Neural crest cell (in vitro differentiated cells): ENCODE measurements at regions not wholly inside any gene's neighbourhood (a gene's known extent, or its start where the extent isn't known, plus 50 kb on each side); places are given as distances from the start of the nearest gene placed in this dataset.

Source experiments
- DNase-seq: peaks from one replicate; pipeline ENCODE4 v3.0.0; 2021; ENCODE audit warnings: low read depth, mixed read lengths, low spot score
- H3K27ac Mint-ChIP-seq: one replicate; pipeline ENCODE4 v1.8.0; 2021; ENCODE audit warnings: mild to moderate bottlenecking, mixed read lengths; ENCODE audit not compliant: unreplicated experiment
- H3K27me3 Mint-ChIP-seq: 2 replicates; pipeline ENCODE4 v1.8.0; 2021; ENCODE audit warnings: low read depth, mild to moderate bottlenecking, mixed read lengths
- H3K36me3 Mint-ChIP-seq: 2 replicates; pipeline ENCODE4 v1.8.0; 2021; ENCODE audit warnings: low read depth, mild to moderate bottlenecking, mixed read lengths
- H3K4me1 Mint-ChIP-seq: 2 replicates; pipeline ENCODE4 v1.8.0; 2021; ENCODE audit warnings: mixed read lengths
- H3K4me3 Mint-ChIP-seq: one replicate; pipeline ENCODE4 v1.8.0; 2021; ENCODE audit warnings: mild to moderate bottlenecking, mixed read lengths
- H3K9me3 Mint-ChIP-seq: 2 replicates; pipeline ENCODE4 v1.8.0; 2021; ENCODE audit warnings: mixed read lengths
- TF ChIP-seq, protein P1 (sequence below): fragments of 200-600 bp; sonication (generic); conservative IDR thresholded peaks from 2 replicates; pipeline ENCODE4 v1.5.0; 2021; ENCODE audit warnings: antibody characterized with exemption, mild to moderate bottlenecking

DNA sequence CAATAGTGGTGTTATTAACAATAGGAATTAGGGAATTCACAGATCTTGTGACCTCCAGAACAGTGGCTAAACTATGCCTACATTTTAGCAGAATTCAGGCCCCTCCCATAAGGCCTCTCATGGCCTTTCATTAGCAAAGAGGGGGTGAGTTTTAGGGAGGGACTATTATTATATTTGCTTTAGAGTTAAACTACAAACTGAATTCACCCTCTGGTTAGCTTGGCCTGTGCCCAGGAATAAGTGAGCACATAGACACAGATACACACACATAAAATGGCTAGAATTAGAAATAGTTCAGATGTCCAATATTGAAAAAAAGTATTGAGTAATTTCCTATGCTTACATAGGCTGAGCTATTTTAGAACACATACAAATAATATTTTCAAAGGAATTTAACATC is 818.8 kb upstream of the COBL start:
- TF ChIP-seq, protein P1, sequence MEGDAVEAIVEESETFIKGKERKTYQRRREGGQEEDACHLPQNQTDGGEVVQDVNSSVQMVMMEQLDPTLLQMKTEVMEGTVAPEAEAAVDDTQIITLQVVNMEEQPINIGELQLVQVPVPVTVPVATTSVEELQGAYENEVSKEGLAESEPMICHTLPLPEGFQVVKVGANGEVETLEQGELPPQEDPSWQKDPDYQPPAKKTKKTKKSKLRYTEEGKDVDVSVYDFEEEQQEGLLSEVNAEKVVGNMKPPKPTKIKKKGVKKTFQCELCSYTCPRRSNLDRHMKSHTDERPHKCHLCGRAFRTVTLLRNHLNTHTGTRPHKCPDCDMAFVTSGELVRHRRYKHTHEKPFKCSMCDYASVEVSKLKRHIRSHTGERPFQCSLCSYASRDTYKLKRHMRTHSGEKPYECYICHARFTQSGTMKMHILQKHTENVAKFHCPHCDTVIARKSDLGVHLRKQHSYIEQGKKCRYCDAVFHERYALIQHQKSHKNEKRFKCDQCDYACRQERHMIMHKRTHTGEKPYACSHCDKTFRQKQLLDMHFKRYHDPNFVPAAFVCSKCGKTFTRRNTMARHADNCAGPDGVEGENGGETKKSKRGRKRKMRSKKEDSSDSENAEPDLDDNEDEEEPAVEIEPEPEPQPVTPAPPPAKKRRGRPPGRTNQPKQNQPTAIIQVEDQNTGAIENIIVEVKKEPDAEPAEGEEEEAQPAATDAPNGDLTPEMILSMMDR: no peak
- H3K9me3 Mint-ChIP-seq: peaks cover 14% of the 10 kb centered on the region
- no peak for DNase-seq
- peaks cover 2% of the 10 kb centered on the region for H3K27me3 Mint-ChIP-seq
- no peak overlapping the region for H3K4me3 Mint-ChIP-seq
- peaks cover 5% of the 10 kb centered on the region for H3K36me3 Mint-ChIP-seq
- H3K27ac Mint-ChIP-seq: no peak overlapping the region
- no peaks in the 10 kb centered on the region for H3K4me1 Mint-ChIP-seq

DNA sequence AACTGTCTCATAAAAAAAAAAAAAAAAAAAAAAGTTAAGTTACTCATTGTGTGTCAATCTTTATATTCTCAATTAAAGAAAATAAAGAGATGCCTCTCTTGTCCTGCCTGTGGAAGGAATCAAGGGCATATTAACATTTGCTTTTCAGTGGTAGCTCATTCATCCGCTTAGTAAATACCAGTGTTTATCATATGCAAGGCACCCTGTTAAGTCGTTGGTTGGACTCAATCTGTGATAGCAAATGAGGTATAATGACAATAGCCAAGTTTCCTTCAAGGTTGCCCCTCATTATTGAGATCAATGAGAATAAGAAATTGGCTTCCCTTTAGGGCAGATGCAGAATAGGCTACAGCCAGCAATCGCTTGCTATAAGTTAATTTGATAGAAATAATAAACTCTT is 812.7 kb upstream of the COBL start:
- Mint-ChIP-seq H3K4me1 (no peaks in the 10 kb centered on the region), H3K9me3 (no peaks in the 10 kb centered on the region), H3K4me3 (no peak overlapping the region), H3K27me3 (no peaks in the 10 kb centered on the region), H3K36me3 (no peaks in the 10 kb centered on the region), H3K27ac (no peak overlapping the region)
- DNase-seq: no peak
- TF ChIP-seq, protein P1: no peak

DNA sequence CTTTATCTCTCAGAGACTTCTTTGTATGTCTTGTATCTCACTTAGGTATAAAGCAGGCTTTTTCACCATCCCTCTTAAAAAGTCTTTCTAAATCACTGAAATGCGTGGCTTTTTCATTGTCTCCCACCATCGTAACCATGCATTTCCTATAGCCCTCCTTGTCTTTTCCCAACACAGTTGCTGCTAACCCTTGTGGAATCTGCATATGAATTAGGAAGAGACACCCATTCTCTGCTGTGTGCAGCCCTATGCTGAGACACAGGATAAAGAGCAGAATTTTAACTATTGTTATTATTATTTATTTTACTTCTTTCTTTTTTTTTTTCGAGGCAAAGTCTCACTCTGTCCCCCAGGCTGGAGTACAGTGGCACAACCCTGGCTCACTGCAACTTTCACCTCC is 804.3 kb upstream of the COBL start:
- no peak for DNase-seq
- no peak overlapping the region for H3K27ac Mint-ChIP-seq
- H3K9me3 Mint-ChIP-seq: no peaks in the 10 kb centered on the region
- H3K4me3 Mint-ChIP-seq: no peak overlapping the region
- TF ChIP-seq, protein P1: no peak
- peaks cover 3% of the 10 kb centered on the region for H3K27me3 Mint-ChIP-seq
- H3K4me1 Mint-ChIP-seq: peaks cover 20% of the 10 kb centered on the region
- H3K36me3 Mint-ChIP-seq: no peaks in the 10 kb centered on the region

DNA sequence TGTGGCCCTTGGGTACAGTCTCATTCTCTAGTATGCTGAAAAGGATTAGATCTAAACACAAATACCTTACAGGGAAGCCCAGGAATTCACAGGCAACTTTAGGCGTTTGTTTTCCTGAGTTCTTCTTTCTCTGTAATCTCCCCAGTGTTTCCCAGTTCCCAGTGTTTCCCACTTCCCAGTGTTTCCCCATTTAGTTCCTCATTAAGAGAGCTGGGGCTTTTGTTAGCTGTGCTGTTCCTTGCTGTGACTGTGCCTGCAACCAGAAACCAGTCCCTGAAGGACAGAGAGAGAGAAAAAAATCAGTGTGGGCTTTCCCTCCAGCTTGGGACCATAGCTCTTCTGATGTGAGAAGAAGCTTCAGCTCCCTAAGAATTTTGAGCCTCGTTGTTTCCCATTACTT is 802.9 kb upstream of the COBL start:
- no peak overlapping the region for H3K4me3 Mint-ChIP-seq
- peak overlapping the region; percentile 13 for H3K27ac Mint-ChIP-seq
- no peak for DNase-seq
- TF ChIP-seq, protein P1: no peak
- H3K9me3 Mint-ChIP-seq: no peaks in the 10 kb centered on the region
- H3K4me1 Mint-ChIP-seq: peaks cover 25% of the 10 kb centered on the region
- H3K27me3 Mint-ChIP-seq: peaks cover 3% of the 10 kb centered on the region
- H3K36me3 Mint-ChIP-seq: no peaks in the 10 kb centered on the region

DNA sequence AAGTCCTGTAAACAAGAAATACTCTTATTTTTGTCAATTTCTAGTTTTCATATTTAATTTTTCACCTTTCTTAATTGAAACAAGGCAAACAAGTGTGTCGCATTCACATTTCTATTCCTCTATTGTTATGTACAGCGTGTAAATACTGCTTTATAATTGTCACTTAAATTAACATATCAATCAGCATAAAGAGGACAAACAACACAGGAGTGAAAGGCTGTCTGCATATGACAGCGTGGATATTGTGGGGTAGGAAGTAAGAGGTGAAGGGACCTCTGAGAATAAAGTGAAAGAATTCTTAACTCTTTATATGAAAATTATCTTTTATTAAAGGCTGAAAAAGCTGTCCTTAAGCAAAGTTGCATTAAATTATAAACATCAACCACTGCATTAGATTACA is 797.9 kb upstream of the COBL start:
- Mint-ChIP-seq H3K36me3 (no peaks in the 10 kb centered on the region), H3K4me3 (no peak overlapping the region), H3K27ac (no peak overlapping the region), H3K9me3 (no peaks in the 10 kb centered on the region), H3K27me3 (peaks cover under 1% of the 10 kb centered on the region), H3K4me1 (peaks cover 15% of the 10 kb centered on the region)
- TF ChIP-seq, protein P1: no peak
- DNase-seq: no peak

DNA sequence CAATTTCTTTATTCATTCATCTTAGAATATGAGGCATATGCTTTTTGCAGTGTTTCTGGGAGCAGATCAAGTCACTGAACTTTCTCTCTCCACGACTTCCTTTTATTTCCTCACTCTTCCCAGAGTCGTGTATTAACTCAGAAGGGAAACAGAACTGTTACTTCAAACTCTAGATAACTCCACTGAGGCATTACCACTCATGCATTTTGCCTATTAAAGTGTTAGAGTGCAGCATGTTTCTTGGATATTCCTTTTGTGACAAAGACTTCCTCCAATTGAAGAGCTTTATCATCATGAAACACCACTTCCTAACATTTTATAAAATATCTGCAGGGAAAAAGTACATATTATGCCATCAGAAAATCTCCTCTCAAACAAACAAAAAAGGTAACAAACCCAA is 797.4 kb upstream of the COBL start:
- Mint-ChIP-seq H3K9me3 (no peaks in the 10 kb centered on the region), H3K27me3 (no peaks in the 10 kb centered on the region), H3K4me3 (no peak overlapping the region), H3K27ac (no peak overlapping the region), H3K4me1 (peaks cover 11% of the 10 kb centered on the region), H3K36me3 (no peaks in the 10 kb centered on the region)
- no peak for DNase-seq
- TF ChIP-seq, protein P1: no peak
